Vagina (tissue), 2 donors: ENCODE measurements at regions not wholly inside any gene's neighbourhood (a gene's known extent, or its start where the extent isn't known, plus 50 kb on each side); places are given as distances from the start of the nearest gene placed in this dataset.

Experiments
- CTCF ChIP-seq, 3 experiments: fragments of 450-650 bp in 2 of 3; fragments of 200-600 bp in 1 of 3; sonication (generic) in 1 of 3; IDR thresholded peaks; one replicate each; pipeline ENCODE4 v1.5.1; 2017 to 2019; ENCODE audit warnings: antibody characterized with exemption in 3 of 3, mild to moderate bottlenecking in 2 of 3, moderate library complexity in 2 of 3
- POLR2A ChIP-seq, 2 donors: fragments of 450-650 bp; IDR thresholded peaks; one replicate each; pipeline ENCODE4 v1.6.1; 2017; ENCODE audit warnings: antibody characterized with exemption in 2 of 2, mild to moderate bottlenecking in 2 of 2, moderate library complexity in 2 of 2
- POLR2AphosphoS5 ChIP-seq, 2 donors: sonication (generic); formaldehyde crosslinking; IDR thresholded peaks; one replicate each; pipeline ENCODE4 v1.9.0; 2017; ENCODE audit warnings: antibody characterized with exemption in 2 of 2, mild to moderate bottlenecking in 2 of 2, low read depth in 1 of 2; ENCODE audit not compliant: insufficient read depth in 1 of 2

- TF ChIP-seq CTCF (IDR thresholded peaks at IDR 0.05) (no peak), POLR2AphosphoS5 (IDR thresholded peaks at IDR 0.05; ENCODE audit: insufficient read depth in 1 of 2, low read depth in 1 of 2) (no peak), POLR2A (IDR thresholded peaks at IDR 0.05) (no peak)
Measured at GRCh38 chr18:22490429-22490846, 72.7 kb upstream of the CTAGE1 start.
